HG03520 (cell line): ENCODE measurements at regions not wholly inside any gene's neighbourhood (a gene's known extent, or its start where the extent isn't known, plus 50 kb on each side); places are given as distances from the start of the nearest gene placed in this dataset.

Experiments
- ATAC-seq: cut with Tn5 transposase; IDR thresholded peaks from one replicate; pipeline ENCODE4 v1.9.1; 2021; ENCODE audit warnings: mild to moderate bottlenecking, moderate library complexity; ENCODE audit not compliant: unreplicated experiment

- no peak for ATAC-seq
These were observed 824.6 kb downstream of the TUSC7 start for GRCh38 chr3:117534138-117534537.

GRCh38 chr3:117536006-117536405, 826.4 kb downstream of the TUSC7 start:
- ATAC-seq, result no peak

GRCh38 chr3:117537949-117538348, 828.4 kb downstream of the TUSC7 start:
- ATAC-seq, result no peak

GRCh38 chr3:117539729-117540128, 830.1 kb downstream of the TUSC7 start:
- no peak for ATAC-seq

GRCh38 chr3:117540597-117540996, 831.0 kb downstream of the TUSC7 start:
- no peak for ATAC-seq

- no peak for ATAC-seq
These were observed 832.1 kb downstream of the TUSC7 start for GRCh38 chr3:117541721-117542120.

GRCh38 chr3:117543521-117543920, 833.9 kb downstream of the TUSC7 start:
- no peak for ATAC-seq

GRCh38 chr3:117545484-117545883, 835.9 kb downstream of the TUSC7 start:
- no peak for ATAC-seq

GRCh38 chr3:117547956-117548550, 838.5 kb downstream of the TUSC7 start:
- ATAC-seq, result no peak

- ATAC-seq, result no peak
These were observed 839.0 kb downstream of the TUSC7 start for GRCh38 chr3:117548600-117548999.

GRCh38 chr3:117549716-117550115, 840.1 kb downstream of the TUSC7 start:
- ATAC-seq, result no peak

GRCh38 chr3:117550766-117551165, 841.2 kb downstream of the TUSC7 start:
- no peak for ATAC-seq

GRCh38 chr3:117553461-117553860, 843.9 kb downstream of the TUSC7 start:
- ATAC-seq, result peak; percentile 99

- no peak for ATAC-seq
These were observed 847.2 kb downstream of the TUSC7 start for GRCh38 chr3:117556646-117557407.

GRCh38 chr3:117557464-117558090, 848.0 kb downstream of the TUSC7 start:
- no peak for ATAC-seq

GRCh38 chr3:117558681-117559080, 849.1 kb downstream of the TUSC7 start:
- ATAC-seq, result no peak

- no peak for ATAC-seq
These were observed 852.4 kb downstream of the TUSC7 start for GRCh38 chr3:117562000-117562399.

- no peak for ATAC-seq
These were observed 853.5 kb downstream of the TUSC7 start for GRCh38 chr3:117563063-117563462.

- ATAC-seq, result no peak
These were observed 856.2 kb downstream of the TUSC7 start for GRCh38 chr3:117565777-117566176.

- ATAC-seq, result no peak
These were observed 857.3 kb downstream of the TUSC7 start for GRCh38 chr3:117566926-117567325.

- no peak for ATAC-seq
These were observed 857.8 kb downstream of the TUSC7 start for GRCh38 chr3:117567382-117567781.

- no peak for ATAC-seq
These were observed 858.3 kb downstream of the TUSC7 start for GRCh38 chr3:117567906-117568305.
